Stimulated activated CD8-positive, alpha-beta memory T cell treated with anti-CD3 and anti-CD28 coated beads, Interleukin-4, amount 100 ng/mL, for 24 hours (primary cell): ENCODE measurements at regions not wholly inside any gene's neighbourhood (a gene's known extent, or its start where the extent isn't known, plus 50 kb on each side); places are given as distances from the start of the nearest gene placed in this dataset.
"Not testable (repeated sequence)": the region's sequence is repeated elsewhere in the genome, so short reads cannot be mapped to it uniquely, and the experiment has no call there.

Experiments
- DNase-seq: peaks from one replicate; pipeline ENCODE4 v3.0.0-alpha.2; 2020; ENCODE audit warnings: low read depth

GRCh38 chr2:234898534-234899053 is 53.2 kb upstream of the SH3BP4 start:
- no peak for DNase-seq

GRCh38 chr2:234888442-234888841 is 63.4 kb upstream of the SH3BP4 start:
- not testable (repeated sequence) for DNase-seq

DNA sequence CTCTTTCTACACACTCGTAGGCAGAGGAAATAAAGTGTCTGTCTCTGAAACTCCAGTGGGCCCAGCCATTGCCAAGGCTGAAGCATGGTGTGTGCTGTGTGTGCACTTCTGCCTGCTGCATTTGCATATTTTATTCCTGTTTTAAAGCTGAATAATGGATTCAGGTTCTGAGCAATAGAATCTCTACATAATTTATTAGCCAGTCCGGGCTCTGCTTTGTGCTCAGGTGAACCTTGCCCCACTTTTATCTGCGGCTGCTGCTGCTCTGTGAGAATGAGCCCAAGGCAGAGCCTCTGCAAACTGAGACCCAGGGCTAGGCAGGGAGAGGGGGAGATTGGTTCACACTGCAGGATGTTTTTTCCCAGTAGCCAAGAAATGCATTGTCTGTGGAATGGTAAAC is 64.6 kb upstream of the SH3BP4 start:
- DNase-seq = no peak

GRCh38 chr2:234885886-234886285 is 65.9 kb upstream of the SH3BP4 start:
- DNase-seq = no peak

DNA sequence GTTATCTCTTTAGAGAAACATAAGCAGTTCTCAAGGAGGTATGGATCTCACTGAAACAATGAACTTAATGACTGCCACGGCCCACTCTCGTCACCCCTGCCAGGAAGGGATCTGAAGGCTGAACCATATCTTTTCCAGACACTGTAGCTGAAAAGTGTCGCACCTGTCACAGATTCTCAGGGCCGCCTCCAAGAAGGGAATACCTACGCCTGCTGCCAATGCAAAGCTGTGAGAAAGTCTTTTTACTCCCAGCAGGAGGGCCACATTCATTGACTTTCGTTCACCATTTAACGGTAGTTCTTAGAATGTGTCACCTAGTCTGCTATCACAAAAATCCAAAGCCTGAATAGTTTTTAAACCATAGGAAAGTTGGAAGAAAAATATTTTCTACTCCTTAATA is 66.7 kb upstream of the SH3BP4 start:
- DNase-seq = no peak

GRCh38 chr2:234884591-234884990 is 67.2 kb upstream of the SH3BP4 start:
- DNase-seq = no peak

GRCh38 chr2:234881413-234882241 is 70.2 kb upstream of the SH3BP4 start:
- DNase-seq = peak; percentile 17

GRCh38 chr2:234880551-234881211 is 71.1 kb upstream of the SH3BP4 start:
- DNase-seq = no peak

GRCh38 chr2:234879671-234880455 is 72.0 kb upstream of the SH3BP4 start:
- no peak for DNase-seq

- DNase-seq = not testable (repeated sequence)
These were observed 75.2 kb upstream of the SH3BP4 start for GRCh38 chr2:234876621-234877020.

GRCh38 chr2:234874347-234875046 is 77.3 kb upstream of the SH3BP4 start:
- no peak for DNase-seq

DNA sequence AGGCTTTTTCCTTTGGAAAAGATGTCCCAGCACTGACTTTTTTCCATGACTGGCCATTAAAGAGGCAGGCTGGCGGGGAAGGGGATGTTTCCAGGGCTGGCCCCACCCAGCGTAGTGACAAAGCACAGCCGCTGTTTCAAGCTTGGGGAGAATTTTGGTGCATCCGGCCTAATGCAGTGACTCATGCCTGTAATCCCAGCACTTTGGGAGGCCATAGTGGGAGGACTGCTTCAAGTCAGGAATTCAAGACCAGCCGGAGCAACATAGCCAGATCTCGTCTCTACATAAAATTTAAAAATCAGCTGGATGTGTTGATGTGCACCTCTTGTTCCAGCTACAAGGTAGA is 78.0 kb upstream of the SH3BP4 start:
- DNase-seq = no peak

GRCh38 chr2:234873103-234873827 is 78.6 kb upstream of the SH3BP4 start:
- DNase-seq = no peak

GRCh38 chr2:234869969-234870368 is 81.8 kb upstream of the SH3BP4 start:
- no peak for DNase-seq

DNA sequence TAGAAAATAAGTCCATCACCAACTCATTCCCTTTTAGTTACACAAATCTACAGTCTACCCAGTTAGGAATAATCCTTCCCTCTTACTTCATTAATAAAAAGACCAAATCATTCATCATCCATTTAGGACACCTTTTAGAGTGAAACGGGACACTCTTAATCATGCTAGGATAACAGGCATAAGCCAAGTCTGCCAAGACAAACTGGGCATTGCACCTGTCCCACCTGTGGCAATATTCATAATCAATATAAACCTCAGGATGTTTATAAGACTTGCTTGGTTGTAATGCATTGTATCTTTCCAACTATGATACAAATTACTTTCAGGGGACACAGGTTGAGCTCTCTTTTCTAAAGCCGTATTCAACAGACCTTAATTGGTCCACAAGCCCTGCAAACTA is 82.7 kb upstream of the SH3BP4 start:
- no peak for DNase-seq

DNA sequence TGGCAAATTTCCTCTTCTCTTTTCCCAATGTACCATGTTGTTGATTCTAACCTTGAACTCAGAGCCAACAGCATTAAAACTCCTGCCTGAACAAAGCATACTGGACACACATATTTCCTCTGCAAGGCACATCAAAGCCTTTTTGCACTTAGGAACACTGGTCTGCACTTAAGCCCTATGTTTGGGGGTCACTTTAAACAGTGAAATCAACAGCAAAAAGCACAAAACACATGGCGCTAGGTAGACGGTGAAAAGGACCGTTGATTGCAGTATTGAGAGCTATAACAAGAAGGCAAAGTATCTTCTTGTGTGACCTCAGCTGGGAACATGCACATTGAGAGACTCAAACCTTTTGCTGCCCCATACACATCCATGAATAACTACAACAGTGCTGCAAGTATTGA is 83.9 kb upstream of the SH3BP4 start:
- no peak for DNase-seq

GRCh38 chr2:234865586-234865985 is 86.2 kb upstream of the SH3BP4 start:
- DNase-seq = no peak

DNA sequence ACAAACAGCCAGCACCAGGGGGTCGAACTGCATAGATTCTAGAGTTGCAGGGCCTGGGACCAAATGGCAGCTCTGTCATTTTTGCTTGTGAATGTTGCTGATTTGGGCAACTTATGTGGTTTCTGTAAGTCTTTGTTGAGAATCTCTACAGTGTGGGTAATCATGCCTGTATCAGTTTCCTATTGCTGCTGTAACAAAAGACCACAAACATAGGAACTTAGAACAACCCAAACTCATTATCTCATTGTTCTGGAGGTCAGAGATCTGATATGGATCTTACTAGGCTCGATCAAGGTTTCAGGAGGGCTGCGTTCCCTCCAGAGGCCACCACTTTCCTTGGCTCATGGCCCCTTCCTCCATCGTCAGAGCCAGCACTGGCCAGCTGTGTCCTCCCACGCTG is 86.8 kb upstream of the SH3BP4 start:
- no peak for DNase-seq

DNA sequence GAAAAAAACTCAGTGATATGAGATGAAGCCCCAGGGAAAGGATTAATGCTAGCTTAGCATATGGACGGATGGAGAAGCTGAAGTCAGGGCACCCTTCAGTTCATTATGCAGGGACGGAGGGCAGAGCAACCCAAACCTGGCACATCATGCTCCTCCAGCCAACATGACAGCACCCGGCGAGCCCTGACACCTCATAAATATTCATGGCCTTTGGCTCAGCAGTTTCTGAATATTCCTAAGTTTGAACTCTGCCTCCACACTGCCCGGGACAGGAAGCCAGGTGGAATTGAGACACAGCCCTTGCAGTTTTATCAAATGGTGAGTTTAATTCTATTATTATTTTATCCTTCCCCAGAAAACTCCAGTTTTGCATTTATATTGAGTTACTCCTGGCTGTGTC is 87.3 kb upstream of the SH3BP4 start:
- no peak for DNase-seq

DNA sequence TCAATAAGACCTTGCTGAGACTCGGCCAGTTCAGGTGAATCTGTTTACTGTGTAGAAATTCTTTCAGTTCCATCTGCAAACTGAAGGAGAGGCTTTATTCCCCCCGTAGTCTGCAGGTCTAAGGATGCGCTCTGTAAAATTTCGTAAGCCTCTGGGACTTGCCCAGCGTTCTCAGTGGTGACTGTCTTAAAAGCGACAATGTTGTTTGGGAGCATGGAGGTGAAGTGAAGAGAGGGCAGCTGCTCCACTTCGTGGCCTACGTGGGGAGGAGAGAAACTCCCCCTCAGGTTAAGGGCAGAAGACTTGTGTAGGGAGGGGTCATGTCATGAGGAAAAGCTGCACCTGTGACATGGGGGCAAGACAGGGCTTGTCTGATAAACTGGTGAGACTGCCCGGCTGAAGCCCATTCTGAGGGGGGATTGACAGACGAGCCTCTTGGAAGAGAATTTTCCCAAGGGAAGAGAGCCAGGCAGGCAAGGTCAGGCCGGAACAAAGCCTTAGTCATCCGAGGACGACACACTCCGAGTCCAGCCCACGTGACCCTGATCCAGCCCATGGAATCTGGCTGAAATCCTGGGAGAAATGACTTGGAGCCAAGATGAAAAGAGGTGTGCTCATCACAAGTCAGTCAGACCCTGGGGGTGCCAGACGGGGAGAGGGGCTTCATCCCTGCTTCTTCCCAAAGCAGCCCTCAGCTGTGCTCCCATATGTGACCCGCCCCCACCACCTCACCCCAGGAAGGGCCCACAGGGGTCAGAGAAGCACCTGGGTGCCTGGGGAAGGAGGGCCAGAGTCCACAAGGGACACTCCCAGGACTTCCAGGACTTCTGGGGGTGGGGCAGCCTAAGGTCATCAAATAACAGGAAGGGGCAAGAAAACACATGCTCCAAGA is 88.5 kb upstream of the SH3BP4 start:
- DNase-seq = no peak
